ENCODE measurements at regions not wholly inside any gene's neighbourhood (a gene's known extent, or its start where the extent isn't known, plus 50 kb on each side); places are given as distances from the start of the nearest gene placed in this dataset.
A peak's percentile ranks its signal among the peaks of the same experiment; 100 is the strongest.

GRCh38 chr6:169905041-169905807, 153.8 kb downstream of the ERMARD start:
- DNase-seq, result peak; percentile 7

- no peak for DNase-seq
Measured at GRCh38 chr6:169904051-169904922, 152.9 kb downstream of the ERMARD start.

GRCh38 chr6:169903122-169903521, 151.7 kb downstream of the ERMARD start:
- no peak for DNase-seq

- DNase-seq, result no peak
Measured at GRCh38 chr6:169902604-169903003, 151.2 kb downstream of the ERMARD start.

GRCh38 chr6:169902070-169902469, 150.6 kb downstream of the ERMARD start:
- no peak for DNase-seq

GRCh38 chr6:169899481-169900145, 148.2 kb downstream of the ERMARD start:
- no peak for DNase-seq

- DNase-seq, result no peak
Measured at GRCh38 chr6:169898788-169899480, 147.5 kb downstream of the ERMARD start.

- DNase-seq, result no peak
Measured at GRCh38 chr6:169897601-169898358, 146.4 kb downstream of the ERMARD start.

GRCh38 chr6:169896826-169897456, 145.5 kb downstream of the ERMARD start:
- DNase-seq, result no peak

GRCh38 chr6:169895926-169896761, 144.7 kb downstream of the ERMARD start:
- DNase-seq, result no peak

- no peak for DNase-seq
Measured at GRCh38 chr6:169895000-169895759, 143.8 kb downstream of the ERMARD start.

- no peak for DNase-seq
Measured at GRCh38 chr6:169894377-169894960, 143.0 kb downstream of the ERMARD start.

GRCh38 chr6:169893624-169894023, 142.2 kb downstream of the ERMARD start:
- DNase-seq, result no peak

GRCh38 chr6:169891846-169892245, 140.4 kb downstream of the ERMARD start:
- DNase-seq, result no peak

- DNase-seq, result no peak
Measured at GRCh38 chr6:169891421-169891820, 140.0 kb downstream of the ERMARD start.

GRCh38 chr6:169890901-169891300, 139.5 kb downstream of the ERMARD start:
- DNase-seq, result no peak

GRCh38 chr6:169890049-169890448, 138.6 kb downstream of the ERMARD start:
- no peak for DNase-seq

- no peak for DNase-seq
Measured at GRCh38 chr6:169887529-169888140, 136.2 kb downstream of the ERMARD start.

All from fibroblast of skin of abdomen (primary cell).